ENCODE measurements at regions not wholly inside any gene's neighbourhood (a gene's known extent, or its start where the extent isn't known, plus 50 kb on each side); places are given as distances from the start of the nearest gene placed in this dataset.

DNA sequence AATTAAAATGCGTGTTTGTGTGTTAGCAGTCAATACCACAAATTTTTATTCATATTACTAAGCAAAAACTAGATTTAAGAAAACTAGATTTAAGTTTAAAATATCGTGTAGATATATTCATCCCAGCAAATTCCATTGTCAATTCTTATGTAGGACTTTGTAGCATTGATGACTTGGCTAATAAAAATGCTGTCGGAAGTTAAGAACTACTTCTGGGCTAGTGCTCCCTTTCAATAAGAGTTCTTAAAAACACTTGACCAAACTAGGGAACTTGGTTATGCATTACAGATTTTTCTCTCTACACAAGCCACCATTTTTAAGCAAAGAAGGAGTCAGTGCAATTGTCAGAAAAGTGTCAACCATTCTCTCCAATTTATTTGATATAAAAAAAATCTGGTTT lies 68.7 kb upstream of the RAD23B start (continued):
- TF ChIP-seq, protein P1, sequence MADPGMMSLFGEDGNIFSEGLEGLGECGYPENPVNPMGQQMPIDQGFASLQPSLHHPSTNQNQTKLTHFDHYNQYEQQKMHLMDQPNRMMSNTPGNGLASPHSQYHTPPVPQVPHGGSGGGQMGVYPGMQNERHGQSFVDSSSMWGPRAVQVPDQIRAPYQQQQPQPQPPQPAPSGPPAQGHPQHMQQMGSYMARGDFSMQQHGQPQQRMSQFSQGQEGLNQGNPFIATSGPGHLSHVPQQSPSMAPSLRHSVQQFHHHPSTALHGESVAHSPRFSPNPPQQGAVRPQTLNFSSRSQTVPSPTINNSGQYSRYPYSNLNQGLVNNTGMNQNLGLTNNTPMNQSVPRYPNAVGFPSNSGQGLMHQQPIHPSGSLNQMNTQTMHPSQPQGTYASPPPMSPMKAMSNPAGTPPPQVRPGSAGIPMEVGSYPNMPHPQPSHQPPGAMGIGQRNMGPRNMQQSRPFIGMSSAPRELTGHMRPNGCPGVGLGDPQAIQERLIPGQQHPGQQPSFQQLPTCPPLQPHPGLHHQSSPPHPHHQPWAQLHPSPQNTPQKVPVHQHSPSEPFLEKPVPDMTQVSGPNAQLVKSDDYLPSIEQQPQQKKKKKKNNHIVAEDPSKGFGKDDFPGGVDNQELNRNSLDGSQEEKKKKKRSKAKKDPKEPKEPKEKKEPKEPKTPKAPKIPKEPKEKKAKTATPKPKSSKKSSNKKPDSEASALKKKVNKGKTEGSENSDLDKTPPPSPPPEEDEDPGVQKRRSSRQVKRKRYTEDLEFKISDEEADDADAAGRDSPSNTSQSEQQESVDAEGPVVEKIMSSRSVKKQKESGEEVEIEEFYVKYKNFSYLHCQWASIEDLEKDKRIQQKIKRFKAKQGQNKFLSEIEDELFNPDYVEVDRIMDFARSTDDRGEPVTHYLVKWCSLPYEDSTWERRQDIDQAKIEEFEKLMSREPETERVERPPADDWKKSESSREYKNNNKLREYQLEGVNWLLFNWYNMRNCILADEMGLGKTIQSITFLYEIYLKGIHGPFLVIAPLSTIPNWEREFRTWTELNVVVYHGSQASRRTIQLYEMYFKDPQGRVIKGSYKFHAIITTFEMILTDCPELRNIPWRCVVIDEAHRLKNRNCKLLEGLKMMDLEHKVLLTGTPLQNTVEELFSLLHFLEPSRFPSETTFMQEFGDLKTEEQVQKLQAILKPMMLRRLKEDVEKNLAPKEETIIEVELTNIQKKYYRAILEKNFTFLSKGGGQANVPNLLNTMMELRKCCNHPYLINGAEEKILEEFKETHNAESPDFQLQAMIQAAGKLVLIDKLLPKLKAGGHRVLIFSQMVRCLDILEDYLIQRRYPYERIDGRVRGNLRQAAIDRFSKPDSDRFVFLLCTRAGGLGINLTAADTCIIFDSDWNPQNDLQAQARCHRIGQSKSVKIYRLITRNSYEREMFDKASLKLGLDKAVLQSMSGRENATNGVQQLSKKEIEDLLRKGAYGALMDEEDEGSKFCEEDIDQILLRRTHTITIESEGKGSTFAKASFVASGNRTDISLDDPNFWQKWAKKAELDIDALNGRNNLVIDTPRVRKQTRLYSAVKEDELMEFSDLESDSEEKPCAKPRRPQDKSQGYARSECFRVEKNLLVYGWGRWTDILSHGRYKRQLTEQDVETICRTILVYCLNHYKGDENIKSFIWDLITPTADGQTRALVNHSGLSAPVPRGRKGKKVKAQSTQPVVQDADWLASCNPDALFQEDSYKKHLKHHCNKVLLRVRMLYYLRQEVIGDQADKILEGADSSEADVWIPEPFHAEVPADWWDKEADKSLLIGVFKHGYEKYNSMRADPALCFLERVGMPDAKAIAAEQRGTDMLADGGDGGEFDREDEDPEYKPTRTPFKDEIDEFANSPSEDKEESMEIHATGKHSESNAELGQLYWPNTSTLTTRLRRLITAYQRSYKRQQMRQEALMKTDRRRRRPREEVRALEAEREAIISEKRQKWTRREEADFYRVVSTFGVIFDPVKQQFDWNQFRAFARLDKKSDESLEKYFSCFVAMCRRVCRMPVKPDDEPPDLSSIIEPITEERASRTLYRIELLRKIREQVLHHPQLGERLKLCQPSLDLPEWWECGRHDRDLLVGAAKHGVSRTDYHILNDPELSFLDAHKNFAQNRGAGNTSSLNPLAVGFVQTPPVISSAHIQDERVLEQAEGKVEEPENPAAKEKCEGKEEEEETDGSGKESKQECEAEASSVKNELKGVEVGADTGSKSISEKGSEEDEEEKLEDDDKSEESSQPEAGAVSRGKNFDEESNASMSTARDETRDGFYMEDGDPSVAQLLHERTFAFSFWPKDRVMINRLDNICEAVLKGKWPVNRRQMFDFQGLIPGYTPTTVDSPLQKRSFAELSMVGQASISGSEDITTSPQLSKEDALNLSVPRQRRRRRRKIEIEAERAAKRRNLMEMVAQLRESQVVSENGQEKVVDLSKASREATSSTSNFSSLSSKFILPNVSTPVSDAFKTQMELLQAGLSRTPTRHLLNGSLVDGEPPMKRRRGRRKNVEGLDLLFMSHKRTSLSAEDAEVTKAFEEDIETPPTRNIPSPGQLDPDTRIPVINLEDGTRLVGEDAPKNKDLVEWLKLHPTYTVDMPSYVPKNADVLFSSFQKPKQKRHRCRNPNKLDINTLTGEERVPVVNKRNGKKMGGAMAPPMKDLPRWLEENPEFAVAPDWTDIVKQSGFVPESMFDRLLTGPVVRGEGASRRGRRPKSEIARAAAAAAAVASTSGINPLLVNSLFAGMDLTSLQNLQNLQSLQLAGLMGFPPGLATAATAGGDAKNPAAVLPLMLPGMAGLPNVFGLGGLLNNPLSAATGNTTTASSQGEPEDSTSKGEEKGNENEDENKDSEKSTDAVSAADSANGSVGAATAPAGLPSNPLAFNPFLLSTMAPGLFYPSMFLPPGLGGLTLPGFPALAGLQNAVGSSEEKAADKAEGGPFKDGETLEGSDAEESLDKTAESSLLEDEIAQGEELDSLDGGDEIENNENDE (IDR thresholded peaks at IDR 0.05; ENCODE audit: insufficient replicate concordance, low read length), result no peak
